Neural progenitor cell (in vitro differentiated cells): ENCODE measurements at regions not wholly inside any gene's neighbourhood (a gene's known extent, or its start where the extent isn't known, plus 50 kb on each side); places are given as distances from the start of the nearest gene placed in this dataset.

Experiments used
- DNase-seq: peaks from one replicate; pipeline ENCODE4 v3.0.0-alpha.2; 2016; ENCODE audit warnings: low spot score
- H2AFZ ChIP-seq: fragments of 200-600 bp; sonication (generic); replicated peaks from 2 replicates; pipeline ENCODE4 v1.6.1; 2016; ENCODE audit warnings: antibody characterized with exemption
- H3F3A ChIP-seq: fragments of 200-600 bp; sonication (generic); 2 replicates; pipeline ENCODE4 v1.6.1; 2016; ENCODE audit warnings: antibody characterized with exemption, low read depth
- H3K27ac ChIP-seq: fragments of 200-600 bp; sonication (generic); 2 replicates; pipeline ENCODE4 v1.5.1; 2016; ENCODE audit warnings: mild to moderate bottlenecking
- H3K27me3 ChIP-seq: fragments of 200-600 bp; sonication (generic); 2 replicates; pipeline ENCODE4 v1.6.1; 2016; ENCODE audit warnings: mild to moderate bottlenecking, moderate library complexity
- H3K36me3 ChIP-seq: fragments of 200-600 bp; sonication (generic); 2 replicates; pipeline ENCODE4 v1.5.1; 2016
- H3K4me1 ChIP-seq: fragments of 200-600 bp; sonication (generic); 2 replicates; pipeline ENCODE4 v1.6.1; 2016; ENCODE audit warnings: mixed run types
- H3K4me2 ChIP-seq: fragments of 200-600 bp; sonication (generic); 2 replicates; pipeline ENCODE4 v1.6.1; 2016
- H3K4me3 ChIP-seq: fragments of 200-600 bp; sonication (generic); 2 replicates; pipeline ENCODE4 v1.5.1; 2016
- H3K79me2 ChIP-seq: fragments of 200-600 bp; sonication (generic); 2 replicates; pipeline ENCODE4 v1.6.1; 2016; ENCODE audit warnings: low read depth
- H3K9ac ChIP-seq: fragments of 200-600 bp; sonication (generic); 2 replicates; pipeline ENCODE4 v1.6.1; 2016
- H3K9me3 ChIP-seq: fragments of 200-600 bp; sonication (generic); 2 replicates; pipeline ENCODE4 v1.5.1; 2016; ENCODE audit warnings: low read depth
- H4K20me1 ChIP-seq: fragments of 200-600 bp; sonication (generic); 2 replicates; pipeline ENCODE4 v1.6.1; 2016; ENCODE audit warnings: low read depth
- H3K27ac Mint-ChIP-seq: 3 replicates; pipeline ENCODE4 v1.8.0; 2021; ENCODE audit warnings: mixed read lengths
- H3K27me3 Mint-ChIP-seq: 2 replicates; pipeline ENCODE4 v1.8.0; 2022; ENCODE audit warnings: low read depth, mild to moderate bottlenecking, inconsistent platforms, moderate library complexity, mixed read lengths; ENCODE audit not compliant: insufficient read depth
- H3K36me3 Mint-ChIP-seq: 3 replicates; pipeline ENCODE4 v1.8.0; 2021; ENCODE audit warnings: mixed read lengths
- H3K4me1 Mint-ChIP-seq: 3 replicates; pipeline ENCODE4 v1.8.0; 2021; ENCODE audit warnings: mixed read lengths
- H3K4me3 Mint-ChIP-seq: 3 replicates; pipeline ENCODE4 v1.8.0; 2021; ENCODE audit warnings: mild to moderate bottlenecking, moderate library complexity, mixed read lengths
- H3K9me3 Mint-ChIP-seq: 3 replicates; pipeline ENCODE4 v1.8.0; 2020; ENCODE audit warnings: mixed read lengths
- EZH2 ChIP-seq: fragments of 200-600 bp; sonication (generic); IDR thresholded peaks from 2 replicates; pipeline ENCODE4 v1.6.1; 2017; ENCODE audit warnings: antibody characterized with exemption, mild to moderate bottlenecking, moderate library complexity
- EZH2phosphoT487 ChIP-seq: fragments of 200-600 bp; sonication (generic); IDR thresholded peaks from 2 replicates; pipeline ENCODE4 v1.6.1; 2017; ENCODE audit warnings: antibody characterized with exemption
- TF ChIP-seq, protein P1 (sequence below): fragments of 200-600 bp; sonication (generic); IDR thresholded peaks from 2 replicates; pipeline ENCODE4 v1.5.1; 2017; ENCODE audit warnings: antibody characterized with exemption, mild to moderate bottlenecking

DNA sequence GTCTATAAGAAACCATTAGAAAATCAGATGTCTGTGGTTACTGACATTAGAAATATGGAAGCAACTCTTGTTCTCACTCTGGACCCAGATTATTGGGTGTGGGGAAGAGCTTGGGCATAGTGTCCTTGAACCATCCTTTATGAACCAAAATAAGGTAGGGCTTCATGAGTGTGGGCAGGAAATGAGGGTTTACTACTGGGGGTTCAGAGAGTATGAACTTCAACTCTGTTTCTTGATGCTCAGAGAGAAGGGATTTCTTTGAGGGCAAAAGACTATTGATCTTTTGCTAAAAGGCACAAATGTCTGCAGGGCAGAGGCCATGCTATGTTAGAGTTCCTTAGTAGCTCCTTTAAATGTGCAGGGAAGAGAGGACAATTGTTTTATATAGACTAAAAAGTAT, 183.3 kb upstream of the ATP2B1 start:
- Histone ChIP-seq H3K4me3 (no peak overlapping the region), H3K36me3 (no peaks in the 10 kb centered on the region), H3K9me3 (no peaks in the 10 kb centered on the region), H3K4me1 (no peaks in the 10 kb centered on the region), H3K27ac (no peak overlapping the region), H2AFZ (no peak overlapping the region), H3F3A (peaks cover under 1% of the 10 kb centered on the region), H3K4me2 (no peak overlapping the region), H3K27me3 (no peaks in the 10 kb centered on the region), H3K79me2 (no peaks in the 10 kb centered on the region), H4K20me1 (no peaks in the 10 kb centered on the region), H3K9ac (no peak overlapping the region)
- Mint-ChIP-seq H3K27ac (no peak overlapping the region), H3K4me3 (no peak overlapping the region), H3K36me3 (peaks cover 10% of the 10 kb centered on the region), H3K4me1 (peaks cover 12% of the 10 kb centered on the region), H3K9me3 (peaks cover 14% of the 10 kb centered on the region), H3K27me3 (peaks cover 5% of the 10 kb centered on the region)
- no peak for DNase-seq
- TF ChIP-seq EZH2 = no peak
- TF ChIP-seq EZH2phosphoT487 = no peak
- TF ChIP-seq, protein P1, sequence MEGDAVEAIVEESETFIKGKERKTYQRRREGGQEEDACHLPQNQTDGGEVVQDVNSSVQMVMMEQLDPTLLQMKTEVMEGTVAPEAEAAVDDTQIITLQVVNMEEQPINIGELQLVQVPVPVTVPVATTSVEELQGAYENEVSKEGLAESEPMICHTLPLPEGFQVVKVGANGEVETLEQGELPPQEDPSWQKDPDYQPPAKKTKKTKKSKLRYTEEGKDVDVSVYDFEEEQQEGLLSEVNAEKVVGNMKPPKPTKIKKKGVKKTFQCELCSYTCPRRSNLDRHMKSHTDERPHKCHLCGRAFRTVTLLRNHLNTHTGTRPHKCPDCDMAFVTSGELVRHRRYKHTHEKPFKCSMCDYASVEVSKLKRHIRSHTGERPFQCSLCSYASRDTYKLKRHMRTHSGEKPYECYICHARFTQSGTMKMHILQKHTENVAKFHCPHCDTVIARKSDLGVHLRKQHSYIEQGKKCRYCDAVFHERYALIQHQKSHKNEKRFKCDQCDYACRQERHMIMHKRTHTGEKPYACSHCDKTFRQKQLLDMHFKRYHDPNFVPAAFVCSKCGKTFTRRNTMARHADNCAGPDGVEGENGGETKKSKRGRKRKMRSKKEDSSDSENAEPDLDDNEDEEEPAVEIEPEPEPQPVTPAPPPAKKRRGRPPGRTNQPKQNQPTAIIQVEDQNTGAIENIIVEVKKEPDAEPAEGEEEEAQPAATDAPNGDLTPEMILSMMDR = no peak

DNA sequence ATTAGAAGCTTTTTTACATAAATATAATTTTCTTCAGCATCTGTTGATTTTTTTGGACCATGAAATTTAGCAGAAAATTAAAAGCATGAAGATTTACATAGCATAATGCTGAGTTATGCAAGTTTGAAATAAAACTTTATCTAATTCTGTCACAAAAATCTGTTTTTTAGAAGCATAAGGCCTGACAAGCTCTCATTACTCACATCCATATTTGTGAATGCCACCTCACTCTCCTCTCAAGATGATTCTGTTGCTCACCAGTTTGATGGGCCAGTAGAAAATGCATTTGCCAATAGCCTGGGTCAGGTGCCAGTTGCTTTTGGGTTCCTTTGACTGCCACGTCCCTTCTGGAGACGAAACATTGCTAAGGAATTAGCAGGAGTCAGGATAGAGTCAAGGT, 181.5 kb upstream of the ATP2B1 start:
- Histone ChIP-seq H3K27me3 (no peaks in the 10 kb centered on the region), H3K4me2 (no peak overlapping the region), H3K9ac (no peak overlapping the region), H3K79me2 (no peaks in the 10 kb centered on the region), H3K4me1 (peaks cover 17% of the 10 kb centered on the region), H4K20me1 (no peaks in the 10 kb centered on the region), H3K9me3 (no peaks in the 10 kb centered on the region), H3K36me3 (no peaks in the 10 kb centered on the region), H2AFZ (no peak overlapping the region), H3K27ac (no peak overlapping the region), H3K4me3 (no peak overlapping the region), H3F3A (peaks cover 18% of the 10 kb centered on the region)
- peaks cover 10% of the 10 kb centered on the region for H3K36me3 Mint-ChIP-seq
- peaks cover 5% of the 10 kb centered on the region for H3K27me3 Mint-ChIP-seq
- H3K9me3 Mint-ChIP-seq = peaks cover 14% of the 10 kb centered on the region
- TF ChIP-seq, protein P1 = no peak
- TF ChIP-seq EZH2phosphoT487 (no peak), EZH2 (no peak)
- H3K4me3 Mint-ChIP-seq = no peak overlapping the region
- peaks cover 29% of the 10 kb centered on the region for H3K4me1 Mint-ChIP-seq
- DNase-seq = no peak
- no peak overlapping the region for H3K27ac Mint-ChIP-seq

DNA sequence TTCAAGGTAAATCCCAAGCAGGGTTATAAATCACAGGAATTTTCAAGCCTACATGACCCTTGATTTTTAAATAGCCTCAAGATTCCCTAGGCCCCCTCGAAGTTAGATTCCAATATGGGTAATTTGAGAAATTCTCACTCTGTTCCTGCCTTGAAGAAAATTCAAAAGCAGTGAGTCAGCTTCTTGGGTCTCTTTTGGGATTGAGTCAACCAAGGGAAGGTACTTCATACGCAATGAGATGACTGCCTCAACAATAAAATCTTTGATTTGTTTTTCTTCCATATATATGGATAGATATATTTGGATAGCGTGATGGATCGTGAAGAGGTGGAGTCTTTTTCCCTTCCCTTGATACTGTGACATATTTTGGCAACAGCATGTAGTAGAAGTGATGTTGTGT, 180.4 kb upstream of the ATP2B1 start:
- Mint-ChIP-seq H3K4me3 (no peak overlapping the region), H3K9me3 (peaks cover 14% of the 10 kb centered on the region), H3K4me1 (peaks cover 40% of the 10 kb centered on the region), H3K36me3 (peaks cover 10% of the 10 kb centered on the region), H3K27me3 (peaks cover 5% of the 10 kb centered on the region), H3K27ac (no peak overlapping the region)
- no peak for DNase-seq
- Histone ChIP-seq H3K9me3 (no peaks in the 10 kb centered on the region), H2AFZ (no peak overlapping the region), H3K9ac (no peak overlapping the region), H4K20me1 (no peaks in the 10 kb centered on the region), H3K27me3 (no peaks in the 10 kb centered on the region), H3K4me3 (no peak overlapping the region), H3F3A (peaks cover 29% of the 10 kb centered on the region), H3K36me3 (no peaks in the 10 kb centered on the region), H3K4me1 (peaks cover 28% of the 10 kb centered on the region), H3K4me2 (no peak overlapping the region), H3K79me2 (no peaks in the 10 kb centered on the region), H3K27ac (no peak overlapping the region)
- no peak for TF ChIP-seq EZH2
- no peak for TF ChIP-seq EZH2phosphoT487
- TF ChIP-seq, protein P1 = no peak
